ENCODE measurements at regions not wholly inside any gene's neighbourhood (a gene's known extent, or its start where the extent isn't known, plus 50 kb on each side); places are given as distances from the start of the nearest gene placed in this dataset.

- H3K9ac ChIP-seq (ENCODE audit: low read length): no peak overlapping the region
- intact Hi-C loops (cut with micrococcal nuclease): no loop called here
- ATAC-seq (ENCODE audit: low read depth): no peak
- no peaks in the 10 kb centered on the region for H4K20me1 ChIP-seq (ENCODE audit: control insufficient read depth, insufficient read depth, low read length, poor library complexity, severe bottlenecking)
- H3K4me1 ChIP-seq (ENCODE audit: control insufficient read depth in 2 of 2, insufficient read depth in 2 of 2, low read length in 2 of 2): no peaks in the 10 kb centered on the region
- no peak overlapping the region for H3K27ac ChIP-seq (ENCODE audit: low read length in 2 of 2)
- H3K4me3 ChIP-seq (ENCODE audit: control extremely low read depth in 1 of 5, extremely low read depth in 1 of 5, insufficient read depth in 1 of 5, low read depth in 2 of 5, low read length in 4 of 5): no peak overlapping the region
- H3K27me3 ChIP-seq (replicated peaks in 1 of 4; ENCODE audit: control extremely low read depth in 1 of 4, control insufficient read depth in 3 of 4, insufficient read depth in 4 of 4, low read length in 3 of 4): no peaks in the 10 kb centered on the region
- H3K36me3 ChIP-seq (replicated peaks in 1 of 2; ENCODE audit: control extremely low read depth in 1 of 2, control insufficient read depth in 1 of 2, extremely low read depth in 1 of 2, insufficient read depth in 2 of 2, low read length in 1 of 2): no peaks in the 10 kb centered on the region
- ChIA-PET CTCF (no interaction called here), POLR2A (no interaction called here)
- no peaks in the 10 kb centered on the region for H3K79me2 ChIP-seq (ENCODE audit: control insufficient read depth, insufficient read depth, low read length)
- no peak overlapping the region for H3K4me2 ChIP-seq (replicated peaks; ENCODE audit: low read depth, low read length, poor library complexity, severe bottlenecking)
- no peak overlapping the region for H3K27ac Mint-ChIP-seq
- 100% methylated on average over 1 of the region's 1 CpG for WGBS (ENCODE audit: insufficient coverage)
- no peak for DNase-seq
- no peak overlapping the region for H2AFZ ChIP-seq (ENCODE audit: insufficient read depth, low read depth, low read length, poor library complexity, severe bottlenecking)
- no peaks in the 10 kb centered on the region for H3K9me3 ChIP-seq (ENCODE audit: control extremely low read depth in 1 of 3, control insufficient read depth in 2 of 3, insufficient read depth in 1 of 3, low read length in 2 of 3)
- no peak overlapping the region for H3K4me3 Mint-ChIP-seq
- H3K9me3 Mint-ChIP-seq (ENCODE audit: insufficient read depth): no peaks in the 10 kb centered on the region
- TF ChIP-seq CTCF (IDR thresholded peaks at IDR 0.05): no peak
- no peak for TF ChIP-seq EZH2 (IDR thresholded peaks at IDR 0.05; ENCODE audit: borderline replicate concordance, insufficient read depth, low read depth, low read length, poor library complexity, severe bottlenecking)
- no peaks in the 10 kb centered on the region for H3K4me1 Mint-ChIP-seq
- peaks cover 18% of the 10 kb centered on the region for H3K27me3 Mint-ChIP-seq
Measured at GRCh38 chr7:33850768-33851167, 54.6 kb upstream of the BMPER start.

DNA sequence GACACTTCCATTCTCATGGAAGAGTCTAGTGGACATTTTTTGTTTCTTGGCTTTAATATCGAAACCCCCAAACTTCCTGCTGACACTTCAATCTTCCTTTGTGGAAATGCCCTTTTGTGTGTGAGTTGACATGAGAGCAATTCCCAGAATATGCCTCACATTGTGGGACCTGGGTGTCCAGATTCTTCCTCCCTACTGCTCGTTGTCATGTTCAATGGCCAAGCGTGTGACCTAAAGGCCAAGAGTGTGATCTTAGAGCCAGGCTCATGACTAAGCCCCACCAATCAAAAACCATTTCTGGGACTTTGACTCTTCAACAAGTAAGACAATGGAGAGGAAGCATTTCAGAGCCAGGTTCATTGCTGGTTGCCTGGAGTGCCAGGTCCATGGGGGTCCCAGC lies 52.5 kb upstream of the BMPER start:
- H3K36me3 ChIP-seq (replicated peaks in 1 of 2; ENCODE audit: control extremely low read depth in 1 of 2, control insufficient read depth in 1 of 2, extremely low read depth in 1 of 2, insufficient read depth in 2 of 2, low read length in 1 of 2): no peaks in the 10 kb centered on the region
- Mint-ChIP-seq H3K27me3 (peaks cover 25% of the 10 kb centered on the region), H3K9me3 (ENCODE audit: insufficient read depth) (no peaks in the 10 kb centered on the region), H3K4me1 (no peaks in the 10 kb centered on the region), H3K4me3 (no peak overlapping the region), H3K27ac (no peak overlapping the region)
- H3K4me2 ChIP-seq (replicated peaks; ENCODE audit: low read depth, low read length, poor library complexity, severe bottlenecking): no peak overlapping the region
- H3K9ac ChIP-seq (ENCODE audit: low read length): no peak overlapping the region
- ATAC-seq (ENCODE audit: low read depth) (no peak), DNase-seq (no peak)
- peaks cover 0 to 4% (median 2%) of the 10 kb centered on the region in 4 experiments for H3K27me3 ChIP-seq (replicated peaks in 1 of 4; ENCODE audit: control extremely low read depth in 1 of 4, control insufficient read depth in 3 of 4, insufficient read depth in 4 of 4, low read length in 3 of 4)
- no peak overlapping the region for H3K27ac ChIP-seq (ENCODE audit: low read length in 2 of 2)
- H3K4me3 ChIP-seq (ENCODE audit: control extremely low read depth in 1 of 5, extremely low read depth in 1 of 5, insufficient read depth in 1 of 5, low read depth in 2 of 5, low read length in 4 of 5): no peak overlapping the region
- H4K20me1 ChIP-seq (ENCODE audit: control insufficient read depth, insufficient read depth, low read length, poor library complexity, severe bottlenecking): no peaks in the 10 kb centered on the region
- no peak overlapping the region for H2AFZ ChIP-seq (ENCODE audit: insufficient read depth, low read depth, low read length, poor library complexity, severe bottlenecking)
- H3K79me2 ChIP-seq (ENCODE audit: control insufficient read depth, insufficient read depth, low read length): no peaks in the 10 kb centered on the region
- CTCF ChIA-PET: no interaction called here
- intact Hi-C loops (cut with micrococcal nuclease): no loop called here
- TF ChIP-seq CTCF (IDR thresholded peaks at IDR 0.05): no peak
- TF ChIP-seq EZH2 (IDR thresholded peaks at IDR 0.05; ENCODE audit: borderline replicate concordance, insufficient read depth, low read depth, low read length, poor library complexity, severe bottlenecking): no peak
- H3K4me1 ChIP-seq (ENCODE audit: control insufficient read depth in 2 of 2, insufficient read depth in 2 of 2, low read length in 2 of 2): no peaks in the 10 kb centered on the region
- 83% methylated on average over 2 of the region's 3 CpGs for WGBS (ENCODE audit: insufficient coverage)
- H3K9me3 ChIP-seq (ENCODE audit: control extremely low read depth in 1 of 3, control insufficient read depth in 2 of 3, insufficient read depth in 1 of 3, low read length in 2 of 3): no peaks in the 10 kb centered on the region
- POLR2A ChIA-PET: no interaction called here
